A549 (cell line): ENCODE measurements at regions not wholly inside any gene's neighbourhood (a gene's known extent, or its start where the extent isn't known, plus 50 kb on each side); places are given as distances from the start of the nearest gene placed in this dataset.

Source experiments
- CEBPB ChIP-seq, 2 experiments: fragments of >200 bp in 1 of 2; sonication (Bioruptor Twin) in 1 of 2; formaldehyde crosslinking in 1 of 2; IDR thresholded peaks; 2 replicates each; pipeline ENCODE4 v1.6.1; 2012 to 2016
- CTCF ChIP-seq: fragments of >200 bp; sonication (Bioruptor Twin); formaldehyde crosslinking; IDR thresholded peaks from 3 replicates; pipeline ENCODE4 v1.5.1; 2016
- EP300 ChIP-seq, 2 experiments: fragments of >200 bp; sonication (Bioruptor Twin); formaldehyde crosslinking; IDR thresholded peaks; 2 replicates in 1 of 2; 3 replicates in 1 of 2; pipeline ENCODE4 v1.6.1; 2016 to 2017
- GATA3 ChIP-seq: IDR thresholded peaks from 2 replicates; pipeline ENCODE4 v1.6.1; 2012; ENCODE audit warnings: borderline replicate concordance
- KDM1A ChIP-seq: fragments of 200-600 bp; sonication (generic); IDR thresholded peaks from 2 replicates; pipeline ENCODE4 v1.6.1; 2016; ENCODE audit warnings: low read depth, mild to moderate bottlenecking
- PBX3 ChIP-seq: IDR thresholded peaks from 2 replicates; pipeline ENCODE4 v1.6.1; 2012
- RAD21 ChIP-seq, 2 experiments: fragments of >200 bp in 1 of 2; sonication (Bioruptor Twin) in 1 of 2; formaldehyde crosslinking in 1 of 2; IDR thresholded peaks in 1 of 2; conservative IDR thresholded peaks in 1 of 2; 2 replicates in 1 of 2; 3 replicates in 1 of 2; pipeline ENCODE4 v1.6.1; 2012 to 2018; ENCODE audit warnings: inconsistent platforms in 1 of 2
- REST ChIP-seq: fragments of 200-600 bp; sonication (generic); IDR thresholded peaks from 2 replicates; pipeline ENCODE4 v1.6.1; 2016; ENCODE audit warnings: antibody characterized with exemption, mild to moderate bottlenecking, moderate library complexity
- TP53 ChIP-seq: fragments of 250-450 bp; sonication (Bioruptor Pico); IDR thresholded peaks from 2 replicates; pipeline ENCODE4 v1.5.0; 2021; ENCODE audit warnings: mild to moderate bottlenecking, moderate library complexity
- USF2 ChIP-seq: fragments of 450-650 bp; IDR thresholded peaks from 2 replicates; pipeline ENCODE4 v1.6.1; 2014; ENCODE audit warnings: antibody characterized with exemption
- ZFP36 ChIP-seq: fragments of 450-650 bp; IDR thresholded peaks from 2 replicates; pipeline ENCODE4 v1.6.1; 2014; ENCODE audit warnings: borderline replicate concordance; ENCODE audit not compliant: partially characterized antibody

GRCh38 chr2:134081238-134081938, 172.5 kb upstream of the MGAT5 start:
- no peak for TF ChIP-seq CTCF
- no peak for TF ChIP-seq USF2
- TF ChIP-seq PBX3, result no peak
- no peak for TF ChIP-seq TP53 (CRISPR knock-in tag)
- TF ChIP-seq GATA3, result no peak
- no peak for TF ChIP-seq RAD21 (conservative IDR thresholded peaks at IDR 0.05 in 1 of 2, IDR thresholded peaks at IDR 0.05 in 1 of 2)
- TF ChIP-seq CEBPB (IDR thresholded peaks at IDR 0.05), result no peak
- TF ChIP-seq EP300 (IDR thresholded peaks at IDR 0.05), result no peak
- TF ChIP-seq REST, result no peak
- TF ChIP-seq ZFP36, result no peak
- TF ChIP-seq KDM1A, result no peak
